Colonic mucosa (tissue), 4 donors: ENCODE measurements at regions not wholly inside any gene's neighbourhood (a gene's known extent, or its start where the extent isn't known, plus 50 kb on each side); places are given as distances from the start of the nearest gene placed in this dataset.

ENCODE experiments used
- DNase-seq: peaks from one replicate; pipeline ENCODE4 v3.0.0-alpha.2; 2020
- H3K27ac ChIP-seq: fragments of 200-600 bp; one replicate; pipeline ENCODE4 v1.8.0; 2021
- H3K27me3 ChIP-seq: fragments of 200-600 bp; one replicate; pipeline ENCODE4 v1.8.0; 2021
- H3K36me3 ChIP-seq: fragments of 200-600 bp; one replicate; pipeline ENCODE4 v1.8.0; 2021
- H3K4me1 ChIP-seq: fragments of 200-600 bp; one replicate; pipeline ENCODE4 v1.8.0; 2021; ENCODE audit warnings: mild to moderate bottlenecking
- H3K4me3 ChIP-seq: fragments of 200-600 bp; one replicate; pipeline ENCODE4 v1.8.0; 2021
- H3K9ac ChIP-seq, 2 donors: one replicate each; pipeline ENCODE4 v1.7.0; 2013; ENCODE audit warnings: control low read depth in 2 of 2, low read depth in 2 of 2, low read length in 2 of 2
- H3K9me3 ChIP-seq: fragments of 200-600 bp; one replicate; pipeline ENCODE4 v1.8.0; 2021
- intact Hi-C: fragments of 100-400 bp; cut with DNase I; formaldehyde crosslinking; loops from one replicate; pipeline ENCODE4 v1.14.1; 2022
- TF ChIP-seq, protein P1 (sequence below): fragments of 200-600 bp; IDR thresholded peaks from one replicate; pipeline ENCODE4 v1.8.0; 2022; ENCODE audit warnings: antibody characterized with exemption, mild to moderate bottlenecking
- donor health status: healthy.
- donor health status: DM: no; HTN: no; CAD: no.
- donor health status: DM: no; HTN: no; CAD: no.

DNA sequence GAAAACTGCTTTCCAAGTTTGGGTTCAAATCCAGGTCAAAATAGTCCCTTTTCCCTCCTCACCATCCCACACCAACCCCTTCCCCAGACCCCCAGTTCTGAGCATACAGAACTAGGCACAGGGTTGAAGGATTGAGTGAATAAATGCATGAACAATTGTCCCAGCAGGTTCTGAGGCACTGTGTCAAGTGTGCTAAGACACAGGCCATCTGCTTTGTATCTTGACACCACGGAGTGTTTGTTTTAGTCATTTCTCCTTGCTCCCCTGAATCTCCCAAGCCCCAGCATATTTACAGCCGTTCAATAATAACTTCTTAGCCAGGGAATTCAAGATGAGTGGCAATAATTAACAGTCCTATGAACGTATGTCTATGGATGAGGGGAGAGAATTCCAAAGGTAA, 102.8 kb upstream of the JARID2 start:
- no peaks in the 10 kb centered on the region for H3K9me3 ChIP-seq
- no peak overlapping the region for H3K27ac ChIP-seq
- H3K4me1 ChIP-seq, result no peaks in the 10 kb centered on the region
- H3K36me3 ChIP-seq, result no peaks in the 10 kb centered on the region
- no peaks in the 10 kb centered on the region for H3K27me3 ChIP-seq
- H3K9ac ChIP-seq, result no peak overlapping the region
- H3K4me3 ChIP-seq, result no peak overlapping the region
- intact Hi-C loops, result no loop called here
- no peak for DNase-seq
- TF ChIP-seq, protein P1, sequence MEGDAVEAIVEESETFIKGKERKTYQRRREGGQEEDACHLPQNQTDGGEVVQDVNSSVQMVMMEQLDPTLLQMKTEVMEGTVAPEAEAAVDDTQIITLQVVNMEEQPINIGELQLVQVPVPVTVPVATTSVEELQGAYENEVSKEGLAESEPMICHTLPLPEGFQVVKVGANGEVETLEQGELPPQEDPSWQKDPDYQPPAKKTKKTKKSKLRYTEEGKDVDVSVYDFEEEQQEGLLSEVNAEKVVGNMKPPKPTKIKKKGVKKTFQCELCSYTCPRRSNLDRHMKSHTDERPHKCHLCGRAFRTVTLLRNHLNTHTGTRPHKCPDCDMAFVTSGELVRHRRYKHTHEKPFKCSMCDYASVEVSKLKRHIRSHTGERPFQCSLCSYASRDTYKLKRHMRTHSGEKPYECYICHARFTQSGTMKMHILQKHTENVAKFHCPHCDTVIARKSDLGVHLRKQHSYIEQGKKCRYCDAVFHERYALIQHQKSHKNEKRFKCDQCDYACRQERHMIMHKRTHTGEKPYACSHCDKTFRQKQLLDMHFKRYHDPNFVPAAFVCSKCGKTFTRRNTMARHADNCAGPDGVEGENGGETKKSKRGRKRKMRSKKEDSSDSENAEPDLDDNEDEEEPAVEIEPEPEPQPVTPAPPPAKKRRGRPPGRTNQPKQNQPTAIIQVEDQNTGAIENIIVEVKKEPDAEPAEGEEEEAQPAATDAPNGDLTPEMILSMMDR, result no peak

DNA sequence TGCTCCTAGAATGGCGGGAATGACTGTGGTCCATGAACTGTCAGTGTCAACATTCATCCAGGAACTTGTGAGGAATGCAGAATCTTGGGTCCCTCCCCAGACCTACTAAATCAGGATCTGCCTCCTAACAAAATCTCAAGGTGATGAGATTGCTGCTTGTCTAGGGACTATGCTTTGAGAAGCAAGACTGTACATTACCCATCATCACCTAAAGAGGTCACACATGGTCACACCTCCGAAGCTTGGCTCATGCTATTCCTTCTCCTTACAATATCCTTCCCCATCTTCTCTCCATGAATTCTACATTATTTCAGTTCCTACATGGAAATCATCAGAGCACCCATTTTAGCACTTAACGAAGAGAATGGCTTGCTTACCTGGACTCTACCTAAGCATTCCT, 102.3 kb upstream of the JARID2 start:
- no peak for DNase-seq
- TF ChIP-seq, protein P1, result no peak
- no peaks in the 10 kb centered on the region for H3K36me3 ChIP-seq
- no peaks in the 10 kb centered on the region for H3K4me1 ChIP-seq
- H3K27me3 ChIP-seq, result no peaks in the 10 kb centered on the region
- H3K27ac ChIP-seq, result no peak overlapping the region
- no peak overlapping the region for H3K4me3 ChIP-seq
- no peaks in the 10 kb centered on the region for H3K9me3 ChIP-seq
- H3K9ac ChIP-seq, result no peak overlapping the region
- intact Hi-C loops, result no loop called here

DNA sequence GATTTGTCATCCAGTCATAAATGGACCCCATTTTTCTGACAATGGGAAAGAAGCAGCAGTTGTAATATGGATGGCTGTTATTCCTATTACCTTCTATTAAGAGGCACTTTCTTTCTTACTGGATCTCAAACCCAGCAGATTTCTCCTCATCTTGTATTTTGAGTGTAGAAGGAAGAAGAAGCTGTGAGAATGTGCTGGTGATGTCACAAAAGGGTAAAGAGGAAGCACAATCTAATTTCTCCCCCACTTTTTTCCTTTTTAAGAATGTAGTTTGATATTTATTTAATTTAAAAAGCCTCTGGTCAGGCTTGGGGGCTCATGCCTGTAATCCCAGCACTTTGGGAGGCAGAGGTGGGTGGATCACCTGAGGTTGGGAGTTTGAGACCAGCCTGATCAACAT, 100.0 kb upstream of the JARID2 start:
- intact Hi-C loops, result no loop called here
- DNase-seq, result no peak
- no peaks in the 10 kb centered on the region for H3K36me3 ChIP-seq
- no peak overlapping the region for H3K4me3 ChIP-seq
- no peak overlapping the region for H3K9ac ChIP-seq
- no peak overlapping the region for H3K27ac ChIP-seq
- H3K9me3 ChIP-seq, result no peaks in the 10 kb centered on the region
- TF ChIP-seq, protein P1, result no peak
- H3K27me3 ChIP-seq, result no peaks in the 10 kb centered on the region
- no peaks in the 10 kb centered on the region for H3K4me1 ChIP-seq

DNA sequence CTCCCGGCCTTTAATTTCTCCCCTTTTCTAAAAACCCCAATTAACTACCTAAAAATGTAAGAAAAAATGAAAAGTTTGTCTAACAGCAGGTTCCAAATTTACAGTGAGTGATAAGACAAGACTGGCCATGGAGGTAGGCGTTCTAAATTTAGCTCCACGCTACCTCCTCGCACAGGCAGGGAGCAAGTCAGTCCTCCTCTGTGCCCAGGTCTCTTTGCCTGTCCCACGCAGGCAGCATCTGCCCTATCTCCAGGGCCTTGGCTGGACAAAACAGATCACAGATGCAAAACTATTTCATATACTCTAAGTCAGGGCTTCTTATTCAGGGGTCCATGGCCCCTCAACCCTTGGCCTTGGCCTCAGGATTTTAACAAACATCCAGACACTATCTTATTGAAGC, 98.0 kb upstream of the JARID2 start:
- no peaks in the 10 kb centered on the region for H3K9me3 ChIP-seq
- H3K4me1 ChIP-seq, result no peaks in the 10 kb centered on the region
- DNase-seq, result no peak
- no peaks in the 10 kb centered on the region for H3K36me3 ChIP-seq
- no peaks in the 10 kb centered on the region for H3K27me3 ChIP-seq
- H3K27ac ChIP-seq, result no peak overlapping the region
- no peak overlapping the region for H3K4me3 ChIP-seq
- intact Hi-C loops, result no loop called here
- no peak overlapping the region for H3K9ac ChIP-seq
- TF ChIP-seq, protein P1, result no peak

DNA sequence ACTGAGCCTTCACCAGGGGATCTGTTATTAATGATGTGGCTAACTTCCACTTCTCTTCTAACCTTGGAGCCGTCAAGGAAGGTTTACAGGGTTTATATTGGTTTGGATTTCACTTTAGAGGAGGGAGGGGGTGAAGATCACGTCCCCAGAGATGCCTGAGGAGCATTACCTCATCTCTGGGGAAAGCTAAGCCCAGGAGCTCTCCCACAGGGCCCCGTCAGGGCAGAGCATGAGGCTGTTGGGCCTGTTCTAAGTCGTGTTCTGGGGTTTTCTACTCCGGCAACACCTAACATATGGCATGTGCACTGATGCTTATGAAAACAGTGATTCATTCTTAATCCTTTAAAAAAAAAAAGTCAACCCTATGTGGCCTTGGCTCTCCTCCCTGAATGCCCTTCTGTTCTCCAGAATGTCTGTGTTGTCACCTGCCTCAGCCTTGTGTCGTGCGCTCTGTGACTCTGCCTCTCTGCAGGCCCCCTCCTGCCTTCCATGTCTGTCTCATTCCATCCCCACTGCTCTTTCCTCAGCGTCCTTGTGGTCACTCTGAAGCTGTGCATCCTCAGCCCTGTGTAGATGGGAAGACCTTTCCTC, 97.4 kb upstream of the JARID2 start:
- Histone ChIP-seq H3K4me1 (no peaks in the 10 kb centered on the region), H3K36me3 (no peaks in the 10 kb centered on the region), H3K9ac (no peak overlapping the region), H3K4me3 (no peak overlapping the region), H3K27ac (no peak overlapping the region), H3K27me3 (no peaks in the 10 kb centered on the region), H3K9me3 (no peaks in the 10 kb centered on the region)
- intact Hi-C loops, result no loop called here
- TF ChIP-seq, protein P1, result no peak
- DNase-seq, result no peak

DNA sequence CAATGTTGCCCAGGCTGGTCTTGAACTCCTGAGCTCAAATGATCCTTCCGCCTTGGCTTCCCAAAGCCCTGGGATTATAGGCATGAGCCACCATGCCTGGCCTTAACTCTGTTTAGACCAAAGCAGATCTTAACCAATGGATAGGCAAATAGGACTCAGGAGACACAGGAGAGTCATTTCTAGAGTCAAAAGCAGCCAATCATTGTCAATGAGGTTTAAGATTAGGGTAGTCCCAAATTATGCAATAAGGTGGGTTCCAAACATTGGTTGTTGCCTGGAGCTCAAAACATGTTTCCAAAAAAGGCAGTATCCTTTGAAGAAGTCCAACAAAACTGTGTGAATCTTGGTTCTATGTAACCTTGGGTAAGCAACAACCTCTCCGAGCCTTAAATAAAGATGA, 95.7 kb upstream of the JARID2 start:
- TF ChIP-seq, protein P1, result no peak
- intact Hi-C loops, result no loop called here
- Histone ChIP-seq H3K27me3 (no peaks in the 10 kb centered on the region), H3K27ac (no peak overlapping the region), H3K9me3 (no peaks in the 10 kb centered on the region), H3K9ac (no peak overlapping the region), H3K36me3 (no peaks in the 10 kb centered on the region), H3K4me3 (no peak overlapping the region), H3K4me1 (no peaks in the 10 kb centered on the region)
- DNase-seq, result no peak
